Gastroesophageal sphincter (tissue), 3 donors: ENCODE measurements at regions not wholly inside any gene's neighbourhood (a gene's known extent, or its start where the extent isn't known, plus 50 kb on each side); places are given as distances from the start of the nearest gene placed in this dataset.

Source experiments
- CTCF ChIP-seq, 4 experiments: fragments of 200-600 bp in 2 of 4; fragments of 450-650 bp in 2 of 4; sonication (generic) in 1 of 4; IDR thresholded peaks; one replicate each; pipeline ENCODE4 v1.5.1; 2017 to 2019; ENCODE audit warnings: antibody characterized with exemption in 4 of 4, mild to moderate bottlenecking in 2 of 4, moderate library complexity in 2 of 4
- EP300 ChIP-seq: sonication (generic); formaldehyde crosslinking; IDR thresholded peaks from one replicate; pipeline ENCODE4 v1.6.1; 2017; ENCODE audit warnings: antibody characterized with exemption, mild to moderate bottlenecking
- POLR2A ChIP-seq, 2 donors: fragments of 450-650 bp; IDR thresholded peaks; one replicate each; pipeline ENCODE4 v1.6.1; 2017; ENCODE audit warnings: antibody characterized with exemption in 2 of 2, mild to moderate bottlenecking in 2 of 2, moderate library complexity in 1 of 2
- POLR2AphosphoS5 ChIP-seq: sonication (generic); formaldehyde crosslinking; IDR thresholded peaks from one replicate; pipeline ENCODE4 v1.6.1; 2017; ENCODE audit warnings: antibody characterized with exemption

DNA sequence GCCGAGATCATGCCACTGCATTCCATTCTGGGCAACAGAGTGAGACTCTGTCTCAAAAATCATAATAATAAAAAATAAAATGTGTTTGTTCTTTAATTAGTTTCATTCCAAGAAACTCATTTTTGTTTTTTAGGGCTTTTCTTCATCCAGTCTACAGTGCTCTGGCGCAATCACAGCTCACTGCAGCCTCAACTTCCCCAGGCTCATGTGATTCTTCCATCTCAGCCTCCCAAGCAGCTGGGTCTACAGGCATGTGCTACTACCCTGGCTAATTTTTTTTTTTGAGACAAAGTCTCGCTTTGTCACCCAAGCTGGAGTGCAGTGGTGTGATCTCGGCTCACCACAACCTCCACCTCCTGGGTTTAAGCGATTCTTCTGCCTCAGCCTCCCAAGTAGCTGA, 143.6 kb upstream of the JARID2 start:
- TF ChIP-seq POLR2A (IDR thresholded peaks at IDR 0.05) = no peak
- no peak for TF ChIP-seq CTCF (IDR thresholded peaks at IDR 0.05)
- TF ChIP-seq EP300 = no peak
- no peak for TF ChIP-seq POLR2AphosphoS5
